GM12865 (cell line): ENCODE measurements at regions not wholly inside any gene's neighbourhood (a gene's known extent, or its start where the extent isn't known, plus 50 kb on each side); places are given as distances from the start of the nearest gene placed in this dataset.

Experiments used
- DNase-seq: peaks from one replicate; pipeline ENCODE4 v3.0.0; 2010; ENCODE audit warnings: low read depth
- H3K4me3 ChIP-seq: 2 replicates; pipeline ENCODE4 v1.5.1; 2011; ENCODE audit warnings: mild to moderate bottlenecking, low read depth, low read length, control low read depth
- TF ChIP-seq, protein P1 (sequence below): IDR thresholded peaks from 2 replicates; pipeline ENCODE4 v1.5.1; 2011; ENCODE audit warnings: low read length, control low read depth, low read depth, inconsistent platforms; ENCODE audit not compliant: insufficient read depth; ENCODE audit errors: missing control alignments

DNA sequence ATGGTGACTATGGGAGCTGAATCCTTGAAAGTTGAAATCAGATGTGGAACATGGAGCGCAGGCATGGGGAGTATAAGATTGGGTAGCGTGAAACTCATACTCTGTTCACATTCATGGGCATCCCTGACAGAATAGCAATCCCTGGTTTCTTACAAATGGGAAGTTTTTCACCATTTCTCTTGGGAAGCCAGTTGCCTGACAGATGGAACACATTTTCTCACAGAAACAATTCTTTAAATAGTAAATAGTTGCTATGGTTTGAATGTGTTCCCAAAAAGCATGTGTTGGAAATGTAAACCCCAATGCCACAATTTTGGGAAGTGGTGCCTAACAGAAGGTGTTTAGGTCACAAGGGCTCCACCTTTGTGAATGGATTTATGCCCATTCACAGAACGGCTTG, 262.8 kb upstream of the HS3ST5 start:
- TF ChIP-seq, protein P1, sequence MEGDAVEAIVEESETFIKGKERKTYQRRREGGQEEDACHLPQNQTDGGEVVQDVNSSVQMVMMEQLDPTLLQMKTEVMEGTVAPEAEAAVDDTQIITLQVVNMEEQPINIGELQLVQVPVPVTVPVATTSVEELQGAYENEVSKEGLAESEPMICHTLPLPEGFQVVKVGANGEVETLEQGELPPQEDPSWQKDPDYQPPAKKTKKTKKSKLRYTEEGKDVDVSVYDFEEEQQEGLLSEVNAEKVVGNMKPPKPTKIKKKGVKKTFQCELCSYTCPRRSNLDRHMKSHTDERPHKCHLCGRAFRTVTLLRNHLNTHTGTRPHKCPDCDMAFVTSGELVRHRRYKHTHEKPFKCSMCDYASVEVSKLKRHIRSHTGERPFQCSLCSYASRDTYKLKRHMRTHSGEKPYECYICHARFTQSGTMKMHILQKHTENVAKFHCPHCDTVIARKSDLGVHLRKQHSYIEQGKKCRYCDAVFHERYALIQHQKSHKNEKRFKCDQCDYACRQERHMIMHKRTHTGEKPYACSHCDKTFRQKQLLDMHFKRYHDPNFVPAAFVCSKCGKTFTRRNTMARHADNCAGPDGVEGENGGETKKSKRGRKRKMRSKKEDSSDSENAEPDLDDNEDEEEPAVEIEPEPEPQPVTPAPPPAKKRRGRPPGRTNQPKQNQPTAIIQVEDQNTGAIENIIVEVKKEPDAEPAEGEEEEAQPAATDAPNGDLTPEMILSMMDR: no peak
- no peak for DNase-seq
- H3K4me3 ChIP-seq: no peak overlapping the region

- DNase-seq: no peak
- no peak overlapping the region for H3K4me3 ChIP-seq
- TF ChIP-seq, protein P1: no peak
Measured at GRCh38 chr6:114600381-114600780, 257.6 kb upstream of the HS3ST5 start.

GRCh38 chr6:114595591-114595990, 252.8 kb upstream of the HS3ST5 start:
- no peak for DNase-seq
- TF ChIP-seq, protein P1: no peak

DNA sequence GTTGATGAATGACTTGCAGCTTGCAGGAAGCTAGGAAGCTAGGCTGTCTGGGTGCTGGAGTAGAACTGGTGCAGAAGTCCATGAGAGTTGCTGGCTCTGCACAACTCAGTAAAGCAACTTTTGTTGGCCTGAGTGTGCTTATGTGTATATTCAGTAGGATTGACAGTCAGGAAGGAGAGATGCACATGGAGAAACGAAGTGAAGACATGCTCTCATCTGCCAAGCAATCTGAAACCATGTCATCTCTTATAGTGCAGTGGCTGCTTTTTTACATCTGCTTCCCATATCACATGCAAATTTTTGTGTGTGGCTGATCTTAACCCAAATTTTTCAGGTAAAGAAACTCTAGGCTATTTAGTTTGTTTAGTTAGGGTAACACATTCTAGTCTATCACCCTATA, 252.4 kb upstream of the HS3ST5 start:
- no peak for DNase-seq
- no peak overlapping the region for H3K4me3 ChIP-seq
- TF ChIP-seq, protein P1: no peak

More at GRCh38 chr6:114595591-114595990, 252.8 kb upstream of the HS3ST5 start:
- no peak overlapping the region for H3K4me3 ChIP-seq

DNA sequence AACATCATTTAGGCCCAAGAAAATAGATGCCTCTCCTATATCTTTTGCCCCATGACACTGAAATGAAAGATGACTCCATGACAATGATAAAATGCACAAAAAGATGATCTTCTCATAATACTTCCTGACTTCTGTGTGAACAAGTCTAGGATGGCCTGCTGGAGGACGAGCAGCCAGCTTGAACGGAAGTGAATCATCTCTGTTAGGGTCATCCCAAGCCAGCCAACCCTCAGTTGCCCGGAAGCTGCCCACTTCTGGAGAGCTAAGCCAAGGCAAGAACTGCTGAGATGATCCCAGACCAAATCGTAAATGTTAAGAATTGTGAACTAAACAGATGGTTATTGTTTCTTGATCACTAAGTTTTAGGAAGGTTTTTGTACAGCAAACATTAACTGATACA, 249.7 kb upstream of the HS3ST5 start:
- TF ChIP-seq, protein P1: no peak
- no peak for DNase-seq
- H3K4me3 ChIP-seq: no peak overlapping the region

DNA sequence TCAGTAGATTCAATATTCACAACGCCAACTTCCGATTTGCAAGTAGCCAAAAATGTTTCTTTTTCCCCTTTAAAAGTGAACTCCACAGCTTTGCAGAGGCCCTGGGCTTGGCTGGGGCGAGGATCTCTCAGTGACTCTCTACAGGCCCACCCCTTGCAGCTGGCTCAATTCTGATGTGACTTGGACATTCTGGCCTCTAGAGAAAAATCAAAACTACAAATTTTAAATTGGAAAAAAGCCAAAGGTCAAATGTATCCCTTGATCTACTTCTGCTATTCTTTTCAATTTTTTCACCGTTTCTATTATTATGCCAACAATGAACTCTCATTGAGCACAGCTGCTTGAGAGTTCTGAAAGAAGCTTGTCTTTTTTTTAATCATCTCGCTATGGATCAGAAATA, 245.9 kb upstream of the HS3ST5 start:
- DNase-seq: no peak
- H3K4me3 ChIP-seq: no peak overlapping the region
- TF ChIP-seq, protein P1: no peak

- TF ChIP-seq, protein P1: no peak
- no peak overlapping the region for H3K4me3 ChIP-seq
- no peak for DNase-seq
Measured at GRCh38 chr6:114586298-114586697, 243.5 kb upstream of the HS3ST5 start.
